Nephron (organoid): ENCODE measurements at regions not wholly inside any gene's neighbourhood (a gene's known extent, or its start where the extent isn't known, plus 50 kb on each side); places are given as distances from the start of the nearest gene placed in this dataset.

Experiments used
- H3K27ac Mint-ChIP-seq, 3 experiments: 2 replicates each; pipeline ENCODE4 v1.8.0; 2020; ENCODE audit warnings: mixed read lengths in 3 of 3, mild to moderate bottlenecking in 2 of 3, moderate library complexity in 1 of 3
- H3K27me3 Mint-ChIP-seq: 2 replicates; pipeline ENCODE4 v1.8.0; 2021; ENCODE audit warnings: low read depth, mild to moderate bottlenecking, moderate library complexity, mixed read lengths
- H3K36me3 Mint-ChIP-seq: 2 replicates; pipeline ENCODE4 v1.8.0; 2020; ENCODE audit warnings: low read depth, mixed read lengths
- H3K4me1 Mint-ChIP-seq: 2 replicates; pipeline ENCODE4 v1.8.0; 2020; ENCODE audit warnings: mixed read lengths
- H3K4me3 Mint-ChIP-seq, 3 experiments: 2 replicates each; pipeline ENCODE4 v1.8.0; 2020; ENCODE audit warnings: mild to moderate bottlenecking in 3 of 3, mixed read lengths in 3 of 3, moderate library complexity in 2 of 3
- H3K9me3 Mint-ChIP-seq: 2 replicates; pipeline ENCODE4 v1.8.0; 2020; ENCODE audit warnings: mixed read lengths
- CTCF ChIP-seq, 3 experiments: fragments of 200-600 bp; sonication (generic); IDR thresholded peaks; one replicate each; pipeline ENCODE4 v1.5.0; 2021; ENCODE audit warnings: antibody characterized with exemption in 3 of 3; ENCODE audit not compliant: unreplicated experiment in 3 of 3

- H3K4me1 Mint-ChIP-seq = no peaks in the 10 kb centered on the region
- H3K27me3 Mint-ChIP-seq = peaks cover 8% of the 10 kb centered on the region
- H3K4me3 Mint-ChIP-seq = no peak overlapping the region
- no peaks in the 10 kb centered on the region for H3K9me3 Mint-ChIP-seq
- no peak overlapping the region for H3K27ac Mint-ChIP-seq
- no peaks in the 10 kb centered on the region for H3K36me3 Mint-ChIP-seq
- TF ChIP-seq CTCF (IDR thresholded peaks at IDR 0.05; ENCODE audit: unreplicated experiment in 3 of 3) = no peak
These were observed 151.3 kb upstream of the TRPC7 start for GRCh38 chr5:136516637-136517036.

DNA sequence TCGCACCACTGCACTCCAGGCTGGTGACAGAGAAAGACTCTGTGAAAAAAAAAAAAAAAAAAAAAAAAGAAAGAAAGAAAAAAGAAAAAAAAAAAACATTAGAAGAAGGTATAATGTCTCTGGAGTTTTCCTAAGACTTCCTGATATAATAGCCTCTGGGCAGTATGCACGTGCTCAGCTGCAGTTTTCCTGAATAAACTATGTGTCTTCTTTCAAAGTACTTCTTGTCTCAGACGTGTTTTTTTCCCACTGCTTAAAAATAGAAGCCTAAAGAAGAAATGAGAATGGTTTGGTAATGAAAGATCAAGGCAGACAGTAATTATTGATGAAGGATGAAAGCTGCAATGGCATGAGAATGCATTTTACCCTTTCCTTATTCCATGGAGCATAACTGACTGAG lies 148.1 kb upstream of the TRPC7 start:
- H3K4me3 Mint-ChIP-seq = no peak overlapping the region
- H3K27me3 Mint-ChIP-seq = peaks cover 6% of the 10 kb centered on the region
- TF ChIP-seq CTCF (IDR thresholded peaks at IDR 0.05; ENCODE audit: unreplicated experiment in 3 of 3) = no peak
- H3K4me1 Mint-ChIP-seq = no peaks in the 10 kb centered on the region
- no peaks in the 10 kb centered on the region for H3K9me3 Mint-ChIP-seq
- no peaks in the 10 kb centered on the region for H3K36me3 Mint-ChIP-seq
- no peak overlapping the region for H3K27ac Mint-ChIP-seq

DNA sequence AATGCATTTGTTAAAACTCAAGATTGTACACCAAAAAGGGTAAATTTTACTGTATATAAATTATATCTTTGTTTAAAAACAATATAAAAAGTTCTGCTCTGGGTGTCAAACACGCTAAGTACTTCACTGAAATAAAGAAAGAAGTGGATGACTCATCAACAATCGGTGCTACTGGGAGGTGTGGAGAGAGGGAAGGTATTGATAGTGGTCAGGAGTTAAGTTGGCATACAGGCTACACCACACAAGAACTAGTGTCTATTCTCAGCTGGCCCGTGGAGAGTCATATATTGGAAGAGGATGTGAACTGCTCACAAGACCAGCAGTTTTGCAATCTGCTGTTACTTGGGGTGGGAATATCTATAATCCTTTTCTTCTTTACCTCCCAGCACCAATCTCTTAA lies 145.7 kb upstream of the TRPC7 start:
- TF ChIP-seq CTCF (IDR thresholded peaks at IDR 0.05; ENCODE audit: unreplicated experiment in 3 of 3) = no peak
- Mint-ChIP-seq H3K4me1 (no peaks in the 10 kb centered on the region), H3K27ac (no peak overlapping the region), H3K4me3 (no peak overlapping the region), H3K9me3 (no peaks in the 10 kb centered on the region), H3K36me3 (no peaks in the 10 kb centered on the region), H3K27me3 (peaks cover 3% of the 10 kb centered on the region)

DNA sequence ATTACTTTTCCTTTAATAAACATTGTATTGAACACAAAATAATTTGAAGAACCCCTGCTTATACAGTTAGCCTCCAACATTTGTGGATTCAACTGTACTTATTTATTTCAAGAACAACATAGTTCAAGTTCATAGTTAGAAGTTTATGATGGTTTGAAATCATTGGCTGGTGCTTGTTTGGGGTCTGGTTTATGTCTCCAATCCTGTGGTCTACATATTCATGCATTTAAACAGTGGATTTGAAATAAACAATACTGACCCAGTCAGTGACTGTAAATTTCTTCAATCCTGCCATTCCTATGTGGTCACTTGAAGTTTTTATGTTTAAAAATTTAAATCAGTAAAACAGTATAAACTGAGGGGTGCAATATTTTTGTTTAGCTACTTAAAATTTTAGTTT lies 145.1 kb upstream of the TRPC7 start:
- no peaks in the 10 kb centered on the region for H3K9me3 Mint-ChIP-seq
- H3K4me1 Mint-ChIP-seq = no peaks in the 10 kb centered on the region
- H3K36me3 Mint-ChIP-seq = no peaks in the 10 kb centered on the region
- TF ChIP-seq CTCF (IDR thresholded peaks at IDR 0.05; ENCODE audit: unreplicated experiment in 3 of 3) = no peak
- H3K27ac Mint-ChIP-seq = no peak overlapping the region
- H3K4me3 Mint-ChIP-seq = no peak overlapping the region
- H3K27me3 Mint-ChIP-seq = peaks cover 3% of the 10 kb centered on the region

GRCh38 chr5:136506131-136506530 lies 140.8 kb upstream of the TRPC7 start:
- H3K27me3 Mint-ChIP-seq = peaks cover 3% of the 10 kb centered on the region
- H3K27ac Mint-ChIP-seq = no peak overlapping the region
- no peaks in the 10 kb centered on the region for H3K4me1 Mint-ChIP-seq
- TF ChIP-seq CTCF (IDR thresholded peaks at IDR 0.05; ENCODE audit: unreplicated experiment in 3 of 3) = no peak
- no peaks in the 10 kb centered on the region for H3K9me3 Mint-ChIP-seq
- no peak overlapping the region for H3K4me3 Mint-ChIP-seq
- no peaks in the 10 kb centered on the region for H3K36me3 Mint-ChIP-seq

DNA sequence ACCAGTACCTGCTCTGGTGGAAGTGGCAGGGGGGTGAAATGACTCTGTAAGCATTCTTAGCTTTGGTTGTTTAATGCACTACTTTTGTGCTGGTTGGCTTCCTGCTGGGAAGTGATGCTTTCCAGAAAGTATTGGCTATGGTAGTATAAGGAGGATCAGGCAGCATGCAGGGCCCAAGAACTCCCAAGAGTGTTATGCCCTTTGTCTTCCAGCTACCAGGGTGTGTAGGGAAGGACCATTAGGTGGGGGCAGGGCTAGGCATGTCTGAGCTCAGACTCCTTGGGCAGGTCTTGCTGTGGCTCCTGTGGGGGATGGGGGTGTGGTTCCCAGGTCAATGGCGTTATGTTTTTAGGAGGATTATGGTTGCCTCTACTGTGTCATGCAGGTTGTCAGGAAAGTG lies 135.8 kb upstream of the TRPC7 start:
- H3K9me3 Mint-ChIP-seq = peaks cover 43% of the 10 kb centered on the region
- H3K4me1 Mint-ChIP-seq = no peaks in the 10 kb centered on the region
- no peak overlapping the region for H3K4me3 Mint-ChIP-seq
- no peak overlapping the region for H3K27ac Mint-ChIP-seq
- H3K27me3 Mint-ChIP-seq = no peaks in the 10 kb centered on the region
- H3K36me3 Mint-ChIP-seq = no peaks in the 10 kb centered on the region
- no peak for TF ChIP-seq CTCF (IDR thresholded peaks at IDR 0.05; ENCODE audit: unreplicated experiment in 3 of 3)
